ENCODE measurements at regions not wholly inside any gene's neighbourhood (a gene's known extent, or its start where the extent isn't known, plus 50 kb on each side); places are given as distances from the start of the nearest gene placed in this dataset.
"Not testable (repeated sequence)": the region's sequence is repeated elsewhere in the genome, so short reads cannot be mapped to it uniquely, and the experiment has no call there.

GRCh38 chr7:66458991-66459390 is 169.7 kb upstream of the KCTD7 start:
- not testable (repeated sequence) for DNase-seq

- not testable (repeated sequence) for DNase-seq
Observed at GRCh38 chr7:66459783-66460413, 168.8 kb upstream of the KCTD7 start.

DNA sequence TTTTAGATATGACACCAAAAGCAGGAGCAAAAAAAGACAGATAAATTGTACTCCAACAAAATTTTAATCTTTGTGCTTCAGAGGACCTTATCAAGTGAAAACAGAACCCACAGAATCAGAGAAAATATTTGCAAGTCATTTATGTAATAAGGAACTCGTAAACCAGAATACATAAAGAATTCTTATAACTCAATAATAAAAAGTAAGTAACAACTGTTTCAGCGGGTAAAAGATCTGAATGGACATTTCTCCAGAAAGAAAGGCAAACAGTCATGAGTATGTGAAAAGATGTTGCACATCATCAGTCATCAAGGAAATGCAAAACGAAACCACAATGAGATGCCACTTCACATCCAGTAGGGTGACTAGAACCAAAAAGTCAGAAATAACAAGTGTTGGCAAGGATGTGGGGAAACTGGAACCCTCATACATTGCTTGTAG is 167.7 kb upstream of the KCTD7 start:
- DNase-seq: no peak

GRCh38 chr7:66461397-66461796 is 167.3 kb upstream of the KCTD7 start:
- not testable (repeated sequence) for DNase-seq

- not testable (repeated sequence) for DNase-seq
Observed at GRCh38 chr7:66462831-66463230, 165.8 kb upstream of the KCTD7 start.

DNA sequence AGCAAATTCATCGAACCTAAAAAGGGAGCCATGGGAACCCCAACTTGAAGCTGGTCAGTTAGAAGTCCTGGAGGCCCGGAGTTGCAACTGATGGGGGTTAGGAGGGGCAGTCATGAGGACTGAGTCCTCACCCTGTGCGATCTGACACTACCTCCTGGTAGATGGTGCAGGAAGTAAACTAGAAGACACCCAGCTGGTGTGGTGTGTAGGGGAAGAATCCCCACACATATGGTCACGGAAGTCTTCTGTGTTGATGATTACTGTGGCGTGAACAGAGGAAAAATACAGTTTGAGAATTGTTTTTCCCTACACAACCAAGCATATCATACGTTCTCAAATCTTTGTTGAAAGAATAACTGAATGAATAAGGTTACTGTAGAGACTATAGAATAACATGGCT is 164.6 kb upstream of the KCTD7 start:
- no peak for DNase-seq

- DNase-seq: no peak
Observed at GRCh38 chr7:66466081-66466600, 162.5 kb upstream of the KCTD7 start.

- no peak for DNase-seq
Observed at GRCh38 chr7:66467887-66468286, 160.8 kb upstream of the KCTD7 start.

GRCh38 chr7:66473064-66473463 is 155.6 kb upstream of the KCTD7 start:
- not testable (repeated sequence) for DNase-seq

DNA sequence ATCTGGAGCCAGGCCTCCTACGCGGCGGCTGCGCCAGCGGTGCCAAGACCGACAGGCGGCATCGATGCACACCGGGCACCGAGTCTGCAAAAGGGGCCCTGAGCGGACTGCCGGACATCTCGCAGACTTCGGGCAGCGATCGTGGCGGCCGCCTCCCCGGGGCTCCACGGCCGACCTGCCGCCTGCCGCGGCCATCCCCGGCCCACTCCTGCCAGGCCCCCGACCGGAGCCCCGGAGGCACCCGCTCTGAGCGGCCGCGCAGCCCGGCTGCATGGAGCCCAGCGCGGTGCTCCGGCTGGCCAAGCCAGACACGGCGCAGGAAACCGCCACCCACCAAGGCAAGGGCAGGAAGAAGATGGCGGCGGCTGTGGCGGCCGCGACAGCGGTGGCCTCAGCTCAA is 154.2 kb upstream of the KCTD7 start:
- no peak for DNase-seq

DNA sequence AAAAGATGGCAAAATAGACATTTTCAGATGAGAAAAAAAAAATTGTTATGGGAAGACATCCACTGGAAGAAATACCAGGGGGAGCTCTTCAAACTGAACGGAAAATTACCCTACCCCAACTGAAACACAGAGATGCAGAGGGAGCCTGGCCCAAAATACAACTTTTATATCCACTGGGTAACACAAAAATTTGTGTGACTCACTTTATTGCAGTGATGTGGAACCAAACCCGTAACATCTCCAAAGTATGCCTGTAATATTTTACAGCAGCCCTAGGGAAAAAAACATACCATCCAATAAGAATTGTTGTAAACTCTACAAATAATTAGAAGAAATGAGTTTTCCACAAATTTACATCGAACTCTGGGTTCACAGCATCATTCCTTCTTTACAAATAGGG is 152.6 kb upstream of the KCTD7 start:
- DNase-seq: not testable (repeated sequence)

DNA sequence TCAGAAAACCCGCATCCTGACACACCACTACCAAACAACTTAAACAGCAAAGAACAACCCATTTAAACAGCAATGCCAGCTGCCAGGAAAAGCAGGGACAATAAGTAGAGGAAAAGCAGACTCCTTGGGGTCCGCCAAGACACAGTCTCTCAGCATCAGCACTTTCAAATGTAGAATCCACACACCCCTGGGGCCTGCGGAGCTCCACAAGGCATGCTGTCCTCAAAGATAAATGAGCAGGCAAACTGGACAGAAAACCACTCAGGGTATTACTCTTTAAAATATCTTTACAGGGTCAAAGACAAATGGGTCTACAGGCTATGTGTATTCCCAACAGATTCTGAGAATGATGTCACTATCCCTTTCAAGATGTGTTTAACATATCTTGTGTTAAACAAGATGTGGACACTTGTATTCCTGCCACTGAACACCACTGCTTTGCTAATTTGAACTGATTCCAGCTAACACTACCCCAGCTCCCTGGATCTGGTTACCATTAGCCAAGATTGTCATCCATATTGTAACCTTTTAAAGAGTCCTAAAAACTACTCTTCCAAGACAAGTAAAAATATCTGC is 150.8 kb upstream of the KCTD7 start:
- not testable (repeated sequence) for DNase-seq

- DNase-seq: not testable (repeated sequence)
Observed at GRCh38 chr7:66481229-66481628, 147.5 kb upstream of the KCTD7 start.

- not testable (repeated sequence) for DNase-seq
Observed at GRCh38 chr7:66489065-66489464, 139.6 kb upstream of the KCTD7 start.

DNA sequence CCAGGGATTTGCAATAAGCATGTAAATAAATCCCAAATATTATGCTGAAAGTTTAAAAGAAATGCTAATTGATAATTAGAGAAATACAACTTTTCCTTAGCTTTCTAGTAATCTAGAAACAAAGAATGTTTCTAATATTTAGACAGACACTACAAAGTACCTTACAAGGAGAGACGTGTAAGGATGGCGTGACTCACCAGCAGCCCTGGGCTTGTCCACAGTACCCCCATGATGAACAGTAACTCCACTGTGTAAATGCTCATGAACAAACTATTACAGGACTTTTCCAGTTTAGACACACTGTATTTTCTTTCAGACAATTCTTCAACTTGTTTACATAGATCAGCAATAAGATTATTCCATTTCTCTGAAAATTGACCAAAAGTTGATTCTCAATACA is 138.9 kb upstream of the KCTD7 start:
- DNase-seq: not testable (repeated sequence)

- DNase-seq: not testable (repeated sequence)
Observed at GRCh38 chr7:66490979-66491378, 137.7 kb upstream of the KCTD7 start.

GRCh38 chr7:66492405-66492804 is 136.3 kb upstream of the KCTD7 start:
- DNase-seq: not testable (repeated sequence)

GRCh38 chr7:66493235-66494205 is 135.2 kb upstream of the KCTD7 start:
- peak; percentile 91 to 98 for DNase-seq

DNA sequence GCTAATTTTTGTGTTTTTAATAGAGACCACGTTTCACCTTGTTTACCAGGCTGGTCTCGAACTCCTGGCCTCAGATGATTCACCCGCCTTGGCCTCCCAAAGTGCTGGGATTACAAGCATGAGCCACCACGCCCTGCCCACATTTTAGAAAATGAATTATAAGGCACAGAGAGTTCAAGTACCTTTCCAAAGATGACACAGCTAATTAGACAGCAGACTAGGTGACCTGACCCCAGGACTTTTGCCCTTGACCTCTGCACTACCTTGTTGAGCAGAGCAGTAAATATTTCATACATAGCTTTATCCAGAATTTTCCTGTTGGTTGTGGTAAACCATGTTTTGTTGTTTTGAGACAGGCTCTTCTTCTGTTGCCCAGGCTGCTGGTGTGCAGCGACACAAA is 131.3 kb upstream of the KCTD7 start:
- no peak for DNase-seq

GRCh38 chr7:66500087-66500486 is 128.6 kb upstream of the KCTD7 start:
- no peak for DNase-seq

DNA sequence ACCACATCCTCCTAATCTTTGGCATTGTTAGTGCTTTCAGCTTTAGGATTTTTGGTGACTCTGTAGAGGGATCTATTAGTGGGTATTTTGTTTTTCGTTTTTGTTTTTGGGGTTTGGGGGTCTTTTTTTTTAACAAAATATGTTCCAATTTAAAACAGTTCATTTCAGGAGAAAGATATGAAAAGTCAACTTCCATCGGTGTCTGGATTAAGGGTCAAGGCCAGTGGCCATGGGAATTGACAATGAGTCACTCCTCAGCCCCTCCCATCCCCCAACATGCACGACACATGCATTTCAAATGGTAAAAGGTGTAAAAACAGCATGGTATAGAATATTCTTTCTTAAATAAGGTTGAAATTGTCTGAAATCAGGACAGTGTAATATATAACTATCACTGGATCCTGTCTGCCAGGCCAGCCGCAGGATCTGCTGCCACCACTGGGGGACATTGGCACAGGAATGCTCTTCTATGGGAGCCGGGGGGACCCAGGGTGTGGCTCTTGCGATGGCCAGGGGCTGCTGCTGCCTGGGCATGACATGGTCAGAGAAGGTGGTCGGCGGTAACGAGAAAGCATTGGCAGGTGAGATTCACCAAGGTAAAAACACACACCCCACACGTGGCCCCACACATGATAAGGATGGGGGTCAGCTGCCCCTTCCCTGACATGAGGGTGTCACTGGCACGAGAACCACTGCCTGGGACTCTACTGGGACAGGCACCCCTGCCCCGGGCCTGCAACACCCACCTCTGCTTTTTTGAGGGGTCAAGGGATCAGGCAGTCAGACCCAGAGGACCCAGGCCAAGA is 126.2 kb upstream of the KCTD7 start:
- no peak for DNase-seq

GRCh38 chr7:66503036-66503370 is 125.7 kb upstream of the KCTD7 start:
- no peak for DNase-seq
